Right lobe of liver (tissue), 6 donors: ENCODE measurements at regions not wholly inside any gene's neighbourhood (a gene's known extent, or its start where the extent isn't known, plus 50 kb on each side); places are given as distances from the start of the nearest gene placed in this dataset.

Experiments
- ATAC-seq, 4 donors: fragments of 200-7000 bp; cut with Tn5 transposase; one replicate each; pipeline ENCODE4 v1.9.1; 2020; ENCODE audit warnings: mild to moderate bottlenecking in 4 of 4, moderate library complexity in 4 of 4
- DNase-seq, 3 donors: peaks; one replicate each; pipeline ENCODE4 v3.0.0-alpha.2; 2020
- H3K27ac ChIP-seq, 3 donors: fragments of 200-600 bp; one replicate each; pipeline ENCODE4 v1.8.0; 2022
- H3K27me3 ChIP-seq, 2 donors: fragments of 200-600 bp; one replicate each; pipeline ENCODE4 v1.8.0; 2022
- H3K36me3 ChIP-seq, 4 donors: fragments of 200-600 bp; sonication (generic) in 1 of 4; one replicate each; pipeline versions ENCODE4 v1.5.1 to v1.8.0; 2017 to 2022; ENCODE audit warnings: control low read depth in 1 of 4
- H3K4me1 ChIP-seq, 4 donors: fragments of 200-600 bp; sonication (generic) in 1 of 4; one replicate each; pipeline versions ENCODE4 v1.5.1 to v1.8.0; 2017 to 2022; ENCODE audit warnings: control low read depth in 1 of 4
- H3K4me3 ChIP-seq, 3 donors: fragments of 200-600 bp; one replicate each; pipeline ENCODE4 v1.8.0; 2022
- H3K9me3 ChIP-seq, 4 donors: fragments of 200-600 bp; sonication (generic) in 1 of 4; one replicate each; pipeline versions ENCODE4 v1.5.1 to v1.8.0; 2017 to 2022; ENCODE audit warnings: control low read depth in 1 of 4
- POLR2A ChIP-seq: fragments of 450-650 bp; IDR thresholded peaks from one replicate; pipeline ENCODE4 v1.6.1; 2017; ENCODE audit warnings: antibody characterized with exemption, mild to moderate bottlenecking
- WGBS: methylation state at CpG from one replicate; pipeline ENCODE4 v1.1.6; 2018; ENCODE audit warnings: low coverage, low lambda C conversion rate; ENCODE audit not compliant: insufficient coverage; ENCODE audit errors: missing lambda C conversion rate; 5-methylcytosine and 5-hydroxymethylcytosine counted together
- intact Hi-C, 2 donors: fragments of 100-400 bp; cut with DNase I; formaldehyde crosslinking; loops; one replicate each; pipeline versions ENCODE4 v1.11.2 to v1.14.1; 2022
- TF ChIP-seq, protein P1 (sequence below), 4 donors: fragments of 200-600 bp in 3 of 4; fragments of 450-650 bp in 1 of 4; IDR thresholded peaks; one replicate each; pipeline versions ENCODE4 v1.5.1 to v1.8.0; 2016 to 2022; ENCODE audit warnings: antibody characterized with exemption in 4 of 4, mild to moderate bottlenecking in 2 of 4
- donor health status: DM: no; HTN: yes; CAD: no.
- donor health status: DM: no; HTN: no; CAD: no.
- donor health status: DM: no; HTN: no; CAD: no.
- donor health status: DM: no; HTN: yes; CAD: no.
- donor health status: DM: no; HTN: yes; CAD: no.

DNA sequence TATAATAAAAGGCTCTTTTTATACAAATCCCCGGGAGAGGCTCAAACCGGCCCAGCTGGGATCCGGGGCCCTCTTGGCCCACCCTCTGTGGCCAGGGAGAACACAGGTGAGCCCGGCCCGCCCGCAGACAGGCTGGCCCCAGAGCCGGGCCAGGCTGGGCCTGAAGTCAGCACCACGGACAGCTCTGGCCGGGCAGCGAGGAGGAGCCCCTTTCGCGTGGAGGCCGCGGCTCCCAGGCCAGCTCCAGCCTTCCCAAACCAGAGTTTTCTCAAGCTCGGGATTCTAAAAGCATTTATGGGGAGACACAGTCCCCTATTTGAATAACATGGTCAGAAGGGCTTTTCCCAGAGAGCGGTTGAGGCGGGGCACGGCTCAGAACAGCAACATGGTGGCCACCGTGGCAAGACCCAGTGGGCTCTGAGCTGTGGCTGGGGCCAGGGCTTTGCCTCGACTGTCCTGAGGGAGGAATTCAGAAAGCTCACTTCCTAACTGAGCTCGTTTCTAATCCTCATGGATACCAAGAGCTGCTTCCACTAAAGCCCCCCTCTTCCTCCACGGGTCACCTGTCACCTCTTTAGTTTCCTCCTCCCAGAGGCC is 115.4 kb downstream of the BRD1 start:
- TF ChIP-seq, protein P1, sequence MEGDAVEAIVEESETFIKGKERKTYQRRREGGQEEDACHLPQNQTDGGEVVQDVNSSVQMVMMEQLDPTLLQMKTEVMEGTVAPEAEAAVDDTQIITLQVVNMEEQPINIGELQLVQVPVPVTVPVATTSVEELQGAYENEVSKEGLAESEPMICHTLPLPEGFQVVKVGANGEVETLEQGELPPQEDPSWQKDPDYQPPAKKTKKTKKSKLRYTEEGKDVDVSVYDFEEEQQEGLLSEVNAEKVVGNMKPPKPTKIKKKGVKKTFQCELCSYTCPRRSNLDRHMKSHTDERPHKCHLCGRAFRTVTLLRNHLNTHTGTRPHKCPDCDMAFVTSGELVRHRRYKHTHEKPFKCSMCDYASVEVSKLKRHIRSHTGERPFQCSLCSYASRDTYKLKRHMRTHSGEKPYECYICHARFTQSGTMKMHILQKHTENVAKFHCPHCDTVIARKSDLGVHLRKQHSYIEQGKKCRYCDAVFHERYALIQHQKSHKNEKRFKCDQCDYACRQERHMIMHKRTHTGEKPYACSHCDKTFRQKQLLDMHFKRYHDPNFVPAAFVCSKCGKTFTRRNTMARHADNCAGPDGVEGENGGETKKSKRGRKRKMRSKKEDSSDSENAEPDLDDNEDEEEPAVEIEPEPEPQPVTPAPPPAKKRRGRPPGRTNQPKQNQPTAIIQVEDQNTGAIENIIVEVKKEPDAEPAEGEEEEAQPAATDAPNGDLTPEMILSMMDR (IDR thresholded peaks at IDR 0.05), result no peak
- TF ChIP-seq POLR2A, result no peak
- Histone ChIP-seq H3K27me3 (no peaks in the 10 kb centered on the region), H3K27ac (no peak overlapping the region), H3K9me3 (no peaks in the 10 kb centered on the region), H3K36me3 (no peaks in the 10 kb centered on the region), H3K4me1 (no peaks in the 10 kb centered on the region), H3K4me3 (no peak overlapping the region)
- no peak for DNase-seq
- peak in 1 of 4 donors; percentile 29 for ATAC-seq
- intact Hi-C loops, result no loop called here
- 31% methylated on average over 10 of the region's 22 CpGs for WGBS

DNA sequence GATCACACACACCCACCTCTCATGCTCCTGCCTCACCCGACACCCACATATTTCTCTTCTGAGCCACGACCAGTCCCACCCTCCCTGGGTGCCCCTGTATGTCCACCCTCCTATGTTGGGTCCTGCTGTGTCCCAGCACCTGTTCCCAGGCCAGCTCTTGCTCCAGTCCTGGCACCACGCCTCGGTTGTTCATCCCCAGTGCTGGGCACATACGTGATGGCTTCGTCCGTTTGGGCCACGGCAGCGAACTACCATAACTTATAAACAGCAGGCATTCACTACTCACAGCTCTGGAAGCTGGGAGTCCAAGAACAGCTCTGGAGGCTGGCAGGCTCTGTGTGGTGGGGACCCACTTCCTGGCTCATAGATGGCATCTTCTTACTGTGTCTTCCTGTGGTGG is 116.9 kb downstream of the BRD1 start:
- ATAC-seq, result no peak
- Histone ChIP-seq H3K4me1 (no peaks in the 10 kb centered on the region), H3K27me3 (no peaks in the 10 kb centered on the region), H3K36me3 (no peaks in the 10 kb centered on the region), H3K4me3 (no peak overlapping the region), H3K27ac (no peak overlapping the region), H3K9me3 (no peaks in the 10 kb centered on the region)
- intact Hi-C loops, result no loop called here
- TF ChIP-seq, protein P1 (IDR thresholded peaks at IDR 0.05), result no peak
- no peak for TF ChIP-seq POLR2A
- DNase-seq, result no peak
- WGBS, result 72% methylated on average over 8 of the region's 9 CpGs

DNA sequence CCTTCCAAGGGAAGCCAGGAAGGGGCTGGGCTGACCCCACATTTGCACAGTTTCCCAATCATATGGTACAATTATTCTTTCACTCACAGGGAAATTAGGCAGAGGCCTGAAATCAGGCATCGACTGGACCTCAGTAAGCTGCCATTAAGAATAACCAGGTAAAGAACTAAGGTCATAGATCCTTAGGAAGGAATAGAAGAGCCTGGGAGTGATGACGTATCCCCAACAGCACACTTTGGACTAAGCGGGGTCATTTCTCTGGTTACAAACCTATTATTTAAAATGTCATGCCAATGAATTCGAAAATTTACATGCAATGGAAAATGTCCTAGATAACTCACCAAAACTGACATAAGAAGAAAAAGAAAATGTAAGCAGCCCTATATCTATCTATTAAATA is 118.2 kb downstream of the BRD1 start:
- DNase-seq, result no peak
- intact Hi-C loops, result no loop called here
- H3K36me3 ChIP-seq, result no peaks in the 10 kb centered on the region
- H3K27me3 ChIP-seq, result no peaks in the 10 kb centered on the region
- no peak overlapping the region for H3K4me3 ChIP-seq
- no peak overlapping the region for H3K27ac ChIP-seq
- 44% methylated on average over 4 of the region's 4 CpGs for WGBS
- no peak for ATAC-seq
- no peaks in the 10 kb centered on the region for H3K4me1 ChIP-seq
- no peak for TF ChIP-seq POLR2A
- TF ChIP-seq, protein P1 (IDR thresholded peaks at IDR 0.05), result no peak
- H3K9me3 ChIP-seq, result no peaks in the 10 kb centered on the region

DNA sequence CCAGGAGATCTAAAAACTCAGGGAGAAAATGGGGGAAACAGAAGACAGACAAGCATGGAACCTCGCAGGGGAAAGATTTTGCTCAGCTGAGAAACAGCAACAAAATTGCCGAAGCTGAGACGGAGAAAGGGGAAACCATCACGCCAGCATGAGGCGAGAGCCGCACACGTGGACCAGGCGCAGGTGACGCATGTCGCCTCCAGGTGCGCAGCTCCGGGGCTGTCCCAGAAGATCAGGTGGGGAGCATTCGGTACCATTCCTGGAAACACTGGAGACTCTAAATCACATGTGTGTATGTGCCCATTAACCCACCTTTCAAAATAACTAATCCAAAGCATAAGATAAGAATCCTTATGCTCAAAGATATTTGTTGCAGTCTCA is 121.7 kb downstream of the BRD1 start:
- intact Hi-C loops, result no loop called here
- Histone ChIP-seq H3K36me3 (no peaks in the 10 kb centered on the region), H3K27ac (no peak overlapping the region), H3K4me1 (no peaks in the 10 kb centered on the region), H3K9me3 (no peaks in the 10 kb centered on the region), H3K4me3 (no peak overlapping the region), H3K27me3 (no peaks in the 10 kb centered on the region)
- 65% methylated on average over 7 of the region's 13 CpGs for WGBS
- DNase-seq (peak in 1 of 3 donors; percentile 13), ATAC-seq (no peak)
- no peak for TF ChIP-seq POLR2A
- TF ChIP-seq, protein P1 (IDR thresholded peaks at IDR 0.05), result no peak
